Sigmoid colon (tissue), 4 donors: ENCODE measurements at regions not wholly inside any gene's neighbourhood (a gene's known extent, or its start where the extent isn't known, plus 50 kb on each side); places are given as distances from the start of the nearest gene placed in this dataset.

Experiments
- CTCF ChIP-seq, 4 experiments: fragments of 450-650 bp in 3 of 4; fragments of 200-600 bp in 1 of 4; IDR thresholded peaks; one replicate each; pipeline ENCODE4 v1.5.1; 2016 to 2019; ENCODE audit warnings: antibody characterized with exemption in 4 of 4, mild to moderate bottlenecking in 3 of 4, moderate library complexity in 2 of 4
- EP300 ChIP-seq, 4 donors: sonication (generic); formaldehyde crosslinking; IDR thresholded peaks; one replicate each; pipeline ENCODE4 v1.6.1; 2017; ENCODE audit warnings: antibody characterized with exemption in 4 of 4
- POLR2A ChIP-seq, 2 donors: fragments of 450-650 bp; IDR thresholded peaks; one replicate each; pipeline ENCODE4 v1.6.1; 2016; ENCODE audit warnings: antibody characterized with exemption in 2 of 2, mild to moderate bottlenecking in 2 of 2, moderate library complexity in 2 of 2
- POLR2AphosphoS5 ChIP-seq, 4 donors: sonication (generic); formaldehyde crosslinking; IDR thresholded peaks; one replicate each; pipeline ENCODE4 v1.6.1; 2017; ENCODE audit warnings: antibody characterized with exemption in 4 of 4

- no peak for TF ChIP-seq CTCF (IDR thresholded peaks at IDR 0.05)
- no peak for TF ChIP-seq POLR2A (IDR thresholded peaks at IDR 0.05)
- TF ChIP-seq POLR2AphosphoS5 (IDR thresholded peaks at IDR 0.05), result no peak
- TF ChIP-seq EP300 (IDR thresholded peaks at IDR 0.05), result no peak
These were observed 1037.0 kb downstream of the NR2F1-AS1 start for GRCh38 chr5:92544036-92544435.
